NCI-H2171 treated with DMSO at 0.1 percent for 48 hours (cell line): ENCODE measurements at regions not wholly inside any gene's neighbourhood (a gene's known extent, or its start where the extent isn't known, plus 50 kb on each side); places are given as distances from the start of the nearest gene placed in this dataset.

ENCODE experiments used
- DNase-seq: peaks from one replicate; lab custom pipeline; 2025; lab: John Stamatoyannopoulos, UW

- DNase-seq, result no peak
Observed at GRCh38 chr19:31501427-31502195, 152.4 kb upstream of the TSHZ3 start.

GRCh38 chr19:31502536-31503170 lies 153.4 kb upstream of the TSHZ3 start:
- DNase-seq, result no peak

- DNase-seq, result no peak
Observed at GRCh38 chr19:31503211-31503610, 154.0 kb upstream of the TSHZ3 start.

GRCh38 chr19:31504221-31504620 lies 155.0 kb upstream of the TSHZ3 start:
- DNase-seq, result no peak

- DNase-seq, result no peak
Observed at GRCh38 chr19:31505596-31505910, 156.3 kb upstream of the TSHZ3 start.

- no peak for DNase-seq
Observed at GRCh38 chr19:31506102-31506501, 156.9 kb upstream of the TSHZ3 start.

GRCh38 chr19:31510635-31511034 lies 161.4 kb upstream of the TSHZ3 start:
- DNase-seq, result no peak

GRCh38 chr19:31511098-31511497 lies 161.9 kb upstream of the TSHZ3 start:
- no peak for DNase-seq

- no peak for DNase-seq
Observed at GRCh38 chr19:31511696-31512095, 162.5 kb upstream of the TSHZ3 start.

GRCh38 chr19:31512181-31512970 lies 163.1 kb upstream of the TSHZ3 start:
- no peak for DNase-seq

GRCh38 chr19:31513841-31514240 lies 164.6 kb upstream of the TSHZ3 start:
- DNase-seq, result no peak

GRCh38 chr19:31515931-31516330 lies 166.7 kb upstream of the TSHZ3 start:
- no peak for DNase-seq

- no peak for DNase-seq
Observed at GRCh38 chr19:31516756-31517155, 167.5 kb upstream of the TSHZ3 start.

GRCh38 chr19:31517224-31518180 lies 168.3 kb upstream of the TSHZ3 start:
- no peak for DNase-seq

GRCh38 chr19:31518216-31519020 lies 169.2 kb upstream of the TSHZ3 start:
- no peak for DNase-seq

GRCh38 chr19:31519256-31519655 lies 170.0 kb upstream of the TSHZ3 start:
- no peak for DNase-seq

GRCh38 chr19:31519908-31520307 lies 170.7 kb upstream of the TSHZ3 start:
- DNase-seq, result no peak

- DNase-seq, result no peak
Observed at GRCh38 chr19:31520633-31521032, 171.4 kb upstream of the TSHZ3 start.

GRCh38 chr19:31525610-31526147 lies 176.4 kb upstream of the TSHZ3 start:
- DNase-seq, result no peak

GRCh38 chr19:31527443-31527842 lies 178.2 kb upstream of the TSHZ3 start:
- DNase-seq, result no peak

- DNase-seq, result no peak
Observed at GRCh38 chr19:31528261-31528660, 179.0 kb upstream of the TSHZ3 start.
